Activated CD8-positive, alpha-beta memory T cell treated with anti-CD3 and anti-CD28 coated beads for 24 hours (primary cell): ENCODE measurements at regions not wholly inside any gene's neighbourhood (a gene's known extent, or its start where the extent isn't known, plus 50 kb on each side); places are given as distances from the start of the nearest gene placed in this dataset.

Experiments used
- DNase-seq: peaks from one replicate; pipeline ENCODE4 v3.0.0-alpha.2; 2020

GRCh38 chr13:58051807-58052375 is 420.3 kb downstream of the PCDH17 start:
- no peak for DNase-seq

DNA sequence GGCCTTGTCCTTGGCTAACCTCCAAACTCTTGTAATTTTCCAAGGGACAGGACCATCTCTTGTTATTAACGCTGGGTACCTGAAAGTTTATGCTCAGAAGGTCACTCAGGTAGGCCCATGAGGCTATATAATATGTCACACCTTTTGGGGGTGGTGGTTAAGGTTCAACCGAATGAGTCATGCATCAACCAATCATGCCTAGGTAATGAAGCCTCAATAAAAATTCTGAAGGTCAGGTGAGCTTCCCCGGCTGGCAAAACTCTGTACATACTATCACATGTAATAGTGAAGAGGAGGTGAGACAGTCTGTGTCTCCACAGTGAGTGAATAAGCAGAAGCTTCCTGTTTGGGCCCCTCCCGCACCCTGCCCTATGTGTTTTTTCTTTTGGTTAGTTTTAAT is 424.9 kb downstream of the PCDH17 start:
- DNase-seq: no peak

DNA sequence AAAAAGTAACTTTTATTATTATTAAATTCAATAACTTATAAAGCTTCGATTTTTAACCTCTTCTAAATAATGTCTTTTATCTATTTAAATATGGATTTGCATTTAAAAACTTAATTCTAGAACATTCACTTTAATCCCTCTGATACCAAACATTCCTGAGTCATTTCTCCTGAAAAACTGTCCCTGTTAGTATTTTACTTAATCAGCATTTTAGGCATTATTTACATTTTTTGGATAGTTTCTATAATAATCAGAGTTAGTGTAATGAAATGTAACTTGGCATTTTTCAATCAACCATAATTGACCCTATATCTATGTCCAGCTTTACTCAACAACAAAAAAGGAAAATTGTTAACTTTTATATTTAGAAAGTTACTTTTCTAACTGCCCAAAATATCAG is 428.1 kb downstream of the PCDH17 start:
- no peak for DNase-seq

GRCh38 chr13:58080806-58081205 is 449.3 kb downstream of the PCDH17 start:
- no peak for DNase-seq

- DNase-seq: no peak
These were observed 449.8 kb downstream of the PCDH17 start for GRCh38 chr13:58081301-58081820.

GRCh38 chr13:58083064-58083463 is 451.5 kb downstream of the PCDH17 start:
- DNase-seq: no peak

DNA sequence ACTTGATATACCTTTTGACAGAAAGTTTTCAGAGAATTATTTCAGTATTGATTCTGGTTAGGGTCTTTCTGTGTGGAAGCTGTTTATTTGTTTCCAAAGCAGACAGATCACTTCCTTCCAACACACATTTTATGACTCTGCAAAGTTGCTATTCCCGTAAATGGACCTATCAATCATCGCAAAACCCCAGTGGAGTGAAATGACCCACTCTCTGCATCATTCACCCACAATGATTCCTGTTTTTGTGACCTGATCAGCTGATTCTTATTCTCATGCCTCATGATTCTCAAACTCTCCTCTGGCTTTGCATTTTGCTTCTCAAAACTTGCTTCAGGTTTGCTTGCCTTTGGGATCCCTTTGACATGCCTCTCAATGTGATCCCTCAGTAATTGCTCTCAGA is 453.7 kb downstream of the PCDH17 start:
- no peak for DNase-seq

- no peak for DNase-seq
These were observed 454.3 kb downstream of the PCDH17 start for GRCh38 chr13:58085819-58086218.

GRCh38 chr13:58087566-58087965 is 456.0 kb downstream of the PCDH17 start:
- no peak for DNase-seq

DNA sequence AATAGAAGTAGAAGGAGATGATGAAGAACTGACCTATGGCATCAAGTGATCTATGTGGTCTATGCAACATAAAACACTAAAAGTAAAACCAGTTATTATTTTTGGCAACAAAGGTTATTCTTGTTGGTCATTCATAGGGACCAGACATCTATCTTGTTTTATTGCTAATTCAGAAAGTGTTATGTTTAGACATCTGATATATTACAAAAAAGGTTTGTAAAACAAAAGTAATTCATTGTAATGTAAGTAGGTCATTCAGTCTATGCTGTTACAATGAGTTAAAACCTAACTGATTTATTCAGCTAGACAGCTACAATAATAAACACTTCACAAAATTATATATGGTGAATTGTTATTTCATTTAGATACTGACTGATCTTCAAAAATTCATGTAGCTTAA is 461.9 kb downstream of the PCDH17 start:
- no peak for DNase-seq

GRCh38 chr13:58097831-58098230 is 466.3 kb downstream of the PCDH17 start:
- no peak for DNase-seq

DNA sequence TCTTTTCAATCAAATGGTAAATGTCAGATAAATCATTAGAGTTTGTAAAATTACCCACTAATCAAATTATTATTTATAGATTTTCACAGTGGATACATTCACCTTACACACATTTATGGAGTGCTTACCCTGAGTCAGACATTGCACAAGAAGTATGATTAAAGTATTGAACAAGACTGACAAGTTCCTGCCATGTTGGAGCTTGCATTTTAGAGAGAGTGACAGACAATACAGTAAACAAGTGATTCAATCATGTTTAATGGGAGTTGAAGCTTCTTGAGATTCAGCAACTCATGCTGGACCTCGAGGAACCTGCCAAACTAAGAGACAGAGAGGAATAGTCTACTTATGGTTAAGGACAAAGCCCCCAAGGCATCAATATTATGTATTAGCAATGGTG is 487.8 kb downstream of the PCDH17 start:
- no peak for DNase-seq

DNA sequence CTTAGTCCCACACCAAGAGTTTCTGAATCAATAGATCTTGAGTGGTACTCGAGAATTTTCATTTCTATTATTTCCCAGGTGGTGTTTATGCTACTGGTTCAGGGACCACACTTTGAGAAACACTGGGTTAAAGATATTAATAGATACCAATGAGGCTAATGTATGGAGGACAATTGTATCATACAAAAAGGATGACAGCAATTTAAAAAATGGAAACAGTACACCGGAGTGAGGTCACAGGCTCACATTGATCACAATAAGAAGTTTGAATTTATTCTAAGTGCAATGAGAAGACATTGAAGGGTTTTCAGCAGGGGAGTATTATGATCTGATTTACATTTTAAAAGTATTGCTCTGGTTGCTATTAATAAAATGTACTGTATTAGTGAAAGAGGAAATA is 488.3 kb downstream of the PCDH17 start:
- no peak for DNase-seq

DNA sequence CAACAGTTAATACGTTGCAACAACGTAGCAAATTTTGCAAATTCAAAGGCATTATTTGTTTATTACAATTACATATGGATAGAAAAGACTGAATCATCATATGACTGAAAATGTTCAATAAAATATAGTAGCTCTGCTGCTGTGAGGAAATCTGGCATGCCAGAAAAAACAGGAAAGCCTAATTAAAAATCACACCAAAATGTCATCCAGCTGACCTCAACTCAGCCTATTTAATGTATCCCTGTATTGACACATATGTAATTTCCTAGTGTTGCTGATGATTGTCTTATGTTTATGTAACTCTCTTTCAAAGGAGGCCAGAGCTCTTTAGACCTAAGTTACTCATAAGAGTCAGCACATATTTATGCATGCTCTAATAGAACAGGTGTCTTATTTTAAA is 495.0 kb downstream of the PCDH17 start:
- no peak for DNase-seq

GRCh38 chr13:58134012-58134411 is 502.5 kb downstream of the PCDH17 start:
- no peak for DNase-seq

DNA sequence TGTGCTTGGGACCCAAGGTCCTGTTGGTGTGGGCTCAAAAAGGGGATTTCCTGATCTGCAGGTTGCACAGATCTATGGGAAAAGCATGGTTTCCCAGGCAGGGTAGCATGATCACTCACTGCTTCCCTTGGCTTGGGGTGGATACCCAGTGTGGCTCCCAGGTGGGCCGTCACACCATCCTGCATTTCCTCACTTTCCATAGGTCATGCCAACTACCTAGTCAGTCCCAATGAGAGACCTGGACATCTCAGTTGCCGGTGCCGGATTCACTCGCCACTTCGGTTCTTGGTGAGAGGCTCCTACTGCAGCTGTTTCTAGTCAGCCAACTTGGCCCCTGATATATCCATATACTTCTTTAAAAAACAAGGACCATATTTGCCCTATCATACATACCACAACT is 503.0 kb downstream of the PCDH17 start:
- no peak for DNase-seq

GRCh38 chr13:58142952-58143351 is 511.4 kb downstream of the PCDH17 start:
- no peak for DNase-seq

GRCh38 chr13:58144616-58145015 is 513.1 kb downstream of the PCDH17 start:
- no peak for DNase-seq

DNA sequence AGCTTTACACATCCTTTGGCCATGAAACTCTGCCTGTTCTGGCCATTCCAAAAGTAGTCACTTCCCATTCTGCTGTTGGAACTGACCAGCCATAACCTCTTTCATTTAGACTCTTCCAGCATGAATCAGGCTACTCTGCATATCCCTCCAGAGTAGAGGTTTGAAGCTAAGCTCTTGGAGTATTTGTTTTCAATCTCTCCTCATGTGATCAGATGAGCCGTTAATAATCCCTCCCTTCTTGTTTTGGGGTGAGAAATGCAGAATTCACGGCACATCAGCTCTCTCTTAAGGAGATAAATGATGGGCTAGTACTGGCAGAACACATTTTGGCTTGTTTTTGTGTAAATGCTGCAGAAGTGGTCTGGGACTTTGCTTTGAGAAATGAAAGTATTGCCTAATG is 519.9 kb downstream of the PCDH17 start:
- DNase-seq: no peak

GRCh38 chr13:58160980-58161379 is 529.4 kb downstream of the PCDH17 start:
- no peak for DNase-seq

- no peak for DNase-seq
These were observed 534.1 kb downstream of the PCDH17 start for GRCh38 chr13:58165617-58166016.

- DNase-seq: no peak
These were observed 549.6 kb downstream of the PCDH17 start for GRCh38 chr13:58181111-58181510.

- DNase-seq: no peak
These were observed 556.3 kb downstream of the PCDH17 start for GRCh38 chr13:58187881-58188280.

- DNase-seq: no peak
These were observed 559.0 kb downstream of the PCDH17 start for GRCh38 chr13:58190577-58190976.

DNA sequence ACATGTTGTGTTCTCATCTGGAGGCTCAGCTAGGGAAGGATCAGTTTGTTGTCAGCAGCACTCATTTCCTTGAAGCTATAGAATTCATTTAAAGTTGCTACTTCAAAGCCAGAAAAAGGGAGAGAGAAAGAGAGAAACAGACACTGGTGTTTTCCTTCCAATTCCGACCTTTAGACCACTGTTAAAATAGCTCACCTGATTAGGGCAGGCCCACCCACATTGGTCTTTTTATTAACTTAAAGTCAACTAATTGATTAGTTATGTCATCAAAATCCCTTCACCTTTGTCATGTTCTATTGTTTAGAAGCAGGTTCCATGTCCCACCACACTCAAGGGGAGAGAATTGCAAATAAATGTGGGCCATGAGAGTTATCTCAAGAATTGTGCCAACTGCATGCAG is 560.2 kb downstream of the PCDH17 start:
- no peak for DNase-seq

DNA sequence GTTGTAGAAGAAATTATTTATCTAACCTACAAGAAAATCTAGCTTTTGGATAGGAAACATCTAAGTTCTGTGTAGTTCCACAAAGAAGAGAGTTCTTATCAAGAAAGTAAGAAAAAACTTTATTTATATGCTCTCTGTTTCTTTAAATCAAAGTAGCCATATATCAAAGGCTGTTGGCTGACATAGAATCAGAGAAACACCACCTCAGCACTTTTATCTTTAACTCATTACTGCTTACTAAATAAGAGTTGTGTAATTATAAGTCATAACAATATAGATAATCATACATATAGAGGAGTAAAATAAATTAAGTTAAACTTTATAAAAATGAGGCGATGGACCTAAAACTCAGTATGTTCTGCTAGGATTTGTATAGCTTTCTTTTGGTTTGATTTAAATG is 570.6 kb downstream of the PCDH17 start:
- DNase-seq: no peak
